B cell (primary cell): ENCODE measurements at regions not wholly inside any gene's neighbourhood (a gene's known extent, or its start where the extent isn't known, plus 50 kb on each side); places are given as distances from the start of the nearest gene placed in this dataset.

ENCODE experiments used
- ATAC-seq: fragments of 200-7000 bp; cut with Tn5 transposase; one replicate; pipeline ENCODE4 v1.10.0; 2021; ENCODE audit warnings: low read depth, mild to moderate bottlenecking, moderate number of reproducible peaks, moderate library complexity
- CTCF ChIA-PET: fragments of 350-600 bp; sonication (Branson Sonifier 250); formaldehyde crosslinking; loops from one replicate; lab custom pipeline; 2021; ENCODE audit warnings: antibody characterized with exemption, inconsistent platforms; lab: Charles Lee
- POLR2A ChIA-PET: fragments of 350-600 bp; sonication (Branson Sonifier 250); formaldehyde crosslinking; loops from one replicate; lab custom pipeline; 2021; ENCODE audit warnings: antibody characterized with exemption; lab: Charles Lee
- DNase-seq: peaks from one replicate; pipeline ENCODE4 v3.0.0; 2013
- H2AFZ ChIP-seq: 2 replicates; pipeline ENCODE4 v1.6.1; 2012; ENCODE audit warnings: mild to moderate bottlenecking, low read depth, low read length; ENCODE audit not compliant: insufficient read depth, poor library complexity, severe bottlenecking
- H3K27ac ChIP-seq, 2 donors: 1 replicate in 1 of 2; 2 replicates in 1 of 2; pipeline ENCODE4 v1.5.1; 2012 to 2013; ENCODE audit warnings: low read length in 2 of 2, mild to moderate bottlenecking in 2 of 2, moderate library complexity in 1 of 2
- H3K27me3 ChIP-seq, 4 experiments: fragments of 200-600 bp in 1 of 4; sonication (generic) in 1 of 4; replicated peaks in 1 of 4; 1 replicate in 2 of 4; 2 replicates in 2 of 4; pipeline versions ENCODE4 v1.6.1 to v1.7.0; 2013 to 2016; ENCODE audit warnings: low read length in 3 of 4, mild to moderate bottlenecking in 2 of 4, mixed read lengths in 1 of 4, moderate library complexity in 1 of 4; ENCODE audit not compliant: insufficient read depth in 4 of 4, control insufficient read depth in 3 of 4; ENCODE audit errors: control extremely low read depth in 1 of 4
- H3K36me3 ChIP-seq, 2 experiments: replicated peaks in 1 of 2; 1 replicate in 1 of 2; 2 replicates in 1 of 2; pipeline versions ENCODE4 v1.6.1 to v1.7.1; 2013; ENCODE audit warnings: low read length in 1 of 2; ENCODE audit not compliant: insufficient read depth in 2 of 2, control insufficient read depth in 1 of 2; ENCODE audit errors: control extremely low read depth in 1 of 2, extremely low read depth in 1 of 2
- H3K4me1 ChIP-seq, 2 donors: fragments of 200-600 bp in 1 of 2; sonication (generic) in 1 of 2; 1 replicate in 1 of 2; 2 replicates in 1 of 2; pipeline versions ENCODE4 v1.5.1 to v1.6.1; 2013 to 2017; ENCODE audit warnings: low read length in 2 of 2; ENCODE audit not compliant: control insufficient read depth in 2 of 2, insufficient read depth in 2 of 2
- H3K4me2 ChIP-seq: replicated peaks from 2 replicates; pipeline ENCODE3; 2012; ENCODE audit warnings: mild to moderate bottlenecking, low read depth, low read length; ENCODE audit not compliant: poor library complexity, severe bottlenecking
- H3K4me3 ChIP-seq, 5 experiments: fragments of 200-600 bp in 1 of 5; sonication (generic) in 1 of 5; 1 replicate in 3 of 5; 2 replicates in 2 of 5; pipeline versions ENCODE4 v1.5.1 to v1.7.0; 2011 to 2016; ENCODE audit warnings: low read length in 4 of 5, mild to moderate bottlenecking in 4 of 5, low read depth in 2 of 5, control low read depth in 1 of 5, moderate library complexity in 1 of 5; ENCODE audit not compliant: insufficient read depth in 1 of 5; ENCODE audit errors: control extremely low read depth in 1 of 5, extremely low read depth in 1 of 5
- H3K79me2 ChIP-seq: fragments of 200-600 bp; sonication (generic); one replicate; pipeline ENCODE4 v1.6.0; 2016; ENCODE audit warnings: low read length; ENCODE audit not compliant: control insufficient read depth, insufficient read depth
- H3K9ac ChIP-seq: fragments of 200-600 bp; sonication (generic); 2 replicates; pipeline ENCODE4 v1.6.1; 2017; ENCODE audit warnings: mild to moderate bottlenecking, low read length, moderate library complexity
- H3K9me3 ChIP-seq, 3 donors: one replicate each; pipeline versions ENCODE4 v1.6.1 to v1.7.1; 2013; ENCODE audit warnings: low read length in 2 of 3; ENCODE audit not compliant: control insufficient read depth in 2 of 3, insufficient read depth in 1 of 3; ENCODE audit errors: control extremely low read depth in 1 of 3
- H4K20me1 ChIP-seq: 2 replicates; pipeline ENCODE4 v1.6.0; 2012; ENCODE audit warnings: mild to moderate bottlenecking, low read length; ENCODE audit not compliant: insufficient read depth, control insufficient read depth, poor library complexity, severe bottlenecking
- H3K27ac Mint-ChIP-seq: one replicate; pipeline ENCODE4 v1.8.0; 2021; ENCODE audit warnings: mixed read lengths
- H3K27me3 Mint-ChIP-seq: one replicate; pipeline ENCODE4 v1.8.0; 2021; ENCODE audit warnings: mixed read lengths
- H3K4me1 Mint-ChIP-seq: one replicate; pipeline ENCODE4 v1.8.0; 2021; ENCODE audit warnings: mixed read lengths
- H3K4me3 Mint-ChIP-seq: one replicate; pipeline ENCODE4 v1.8.0; 2021; ENCODE audit warnings: mixed read lengths
- H3K9me3 Mint-ChIP-seq: one replicate; pipeline ENCODE4 v1.8.0; 2022; ENCODE audit warnings: mixed read lengths; ENCODE audit not compliant: insufficient read depth
- EZH2 ChIP-seq: IDR thresholded peaks from 2 replicates; pipeline ENCODE4 v1.6.1; 2012; ENCODE audit warnings: borderline replicate concordance, low read depth, mild to moderate bottlenecking, moderate library complexity, low read length; ENCODE audit not compliant: insufficient read depth, poor library complexity, severe bottlenecking
- WGBS: methylation state at CpG from one replicate; pipeline ENCODE4 v1.1.5; 2013; ENCODE audit warnings: missing lambda C conversion rate; ENCODE audit not compliant: insufficient coverage; 5-methylcytosine and 5-hydroxymethylcytosine counted together
- intact Hi-C: fragments of 100-400 bp; cut with micrococcal nuclease; formaldehyde crosslinking; loops from one replicate; pipeline ENCODE4 v1.10.0; 2022
- TF ChIP-seq, protein P1 (sequence below): fragments of 200-600 bp; IDR thresholded peaks from one replicate; pipeline ENCODE4 v1.8.0; 2022; ENCODE audit warnings: antibody characterized with exemption, mild to moderate bottlenecking

DNA sequence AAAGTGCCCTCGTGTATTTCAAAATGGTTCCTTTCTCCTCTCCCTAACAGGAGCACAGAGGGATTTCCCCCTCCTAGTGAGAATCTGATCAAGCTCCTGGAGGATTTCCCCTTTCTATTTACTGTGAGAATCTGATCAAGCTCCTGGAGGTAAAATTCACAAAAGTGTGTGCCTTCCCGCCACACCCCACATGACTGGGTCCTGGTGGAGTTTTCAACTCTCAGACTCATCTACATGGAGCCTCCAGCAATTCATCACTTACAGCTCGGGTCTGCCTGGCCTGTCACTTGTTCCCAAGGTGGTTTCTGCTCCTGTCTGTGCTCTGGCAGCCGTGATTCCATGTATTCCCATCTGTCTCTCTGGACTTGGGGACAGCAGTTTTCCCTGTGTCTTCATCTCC is 590.7 kb downstream of the FBXO15 start:
- Histone ChIP-seq H3K27me3 (no peaks in the 10 kb centered on the region), H3K9ac (no peak overlapping the region), H2AFZ (no peak overlapping the region), H3K27ac (no peak overlapping the region), H3K4me1 (no peaks in the 10 kb centered on the region), H3K4me2 (no peak overlapping the region), H3K36me3 (no peaks in the 10 kb centered on the region), H3K79me2 (no peaks in the 10 kb centered on the region), H3K9me3 (no peaks in the 10 kb centered on the region), H3K4me3 (no peak overlapping the region), H4K20me1 (no peaks in the 10 kb centered on the region)
- no peak overlapping the region for H3K4me3 Mint-ChIP-seq
- intact Hi-C loops, result no loop called here
- DNase-seq (no peak), ATAC-seq (no peak)
- WGBS, result 60% methylated on average over 2 of the region's 4 CpGs
- ChIA-PET POLR2A (no interaction called here), CTCF (no interaction called here)
- H3K9me3 Mint-ChIP-seq, result no peaks in the 10 kb centered on the region
- no peak for TF ChIP-seq EZH2
- TF ChIP-seq, protein P1, sequence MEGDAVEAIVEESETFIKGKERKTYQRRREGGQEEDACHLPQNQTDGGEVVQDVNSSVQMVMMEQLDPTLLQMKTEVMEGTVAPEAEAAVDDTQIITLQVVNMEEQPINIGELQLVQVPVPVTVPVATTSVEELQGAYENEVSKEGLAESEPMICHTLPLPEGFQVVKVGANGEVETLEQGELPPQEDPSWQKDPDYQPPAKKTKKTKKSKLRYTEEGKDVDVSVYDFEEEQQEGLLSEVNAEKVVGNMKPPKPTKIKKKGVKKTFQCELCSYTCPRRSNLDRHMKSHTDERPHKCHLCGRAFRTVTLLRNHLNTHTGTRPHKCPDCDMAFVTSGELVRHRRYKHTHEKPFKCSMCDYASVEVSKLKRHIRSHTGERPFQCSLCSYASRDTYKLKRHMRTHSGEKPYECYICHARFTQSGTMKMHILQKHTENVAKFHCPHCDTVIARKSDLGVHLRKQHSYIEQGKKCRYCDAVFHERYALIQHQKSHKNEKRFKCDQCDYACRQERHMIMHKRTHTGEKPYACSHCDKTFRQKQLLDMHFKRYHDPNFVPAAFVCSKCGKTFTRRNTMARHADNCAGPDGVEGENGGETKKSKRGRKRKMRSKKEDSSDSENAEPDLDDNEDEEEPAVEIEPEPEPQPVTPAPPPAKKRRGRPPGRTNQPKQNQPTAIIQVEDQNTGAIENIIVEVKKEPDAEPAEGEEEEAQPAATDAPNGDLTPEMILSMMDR, result no peak
- H3K4me1 Mint-ChIP-seq, result no peaks in the 10 kb centered on the region
- no peak overlapping the region for H3K27ac Mint-ChIP-seq
- H3K27me3 Mint-ChIP-seq, result no peaks in the 10 kb centered on the region

DNA sequence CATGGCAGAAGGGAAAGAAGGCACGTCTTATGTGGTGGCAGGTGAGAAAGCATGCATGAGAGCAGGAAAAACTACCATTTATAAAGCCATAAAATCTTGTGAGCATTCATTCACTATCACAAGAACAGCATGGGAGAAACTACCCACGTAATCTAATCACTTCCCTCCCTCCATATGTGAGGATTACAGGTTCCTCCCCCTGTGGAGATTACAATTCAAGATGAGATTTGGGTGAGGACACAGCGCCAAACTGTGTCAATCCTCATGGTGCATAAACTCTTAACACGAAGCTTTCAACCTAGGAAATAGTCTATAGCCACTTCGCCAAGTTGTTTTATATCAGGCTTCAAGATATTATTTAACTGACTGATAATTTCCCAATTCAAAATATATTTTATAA is 595.5 kb downstream of the FBXO15 start:
- no peak for ATAC-seq
- WGBS, result no CpG with 5 or more reads among the region's 5 CpGs
- no peak overlapping the region for H3K27ac ChIP-seq
- Mint-ChIP-seq H3K27ac (no peak overlapping the region), H3K4me1 (no peaks in the 10 kb centered on the region), H3K4me3 (no peak overlapping the region), H3K9me3 (no peaks in the 10 kb centered on the region), H3K27me3 (no peaks in the 10 kb centered on the region)
- H3K4me3 ChIP-seq, result no peak overlapping the region
- intact Hi-C loops, result no loop called here
- no peaks in the 10 kb centered on the region for H3K79me2 ChIP-seq
- DNase-seq, result no peak
- H4K20me1 ChIP-seq, result no peaks in the 10 kb centered on the region
- H3K27me3 ChIP-seq, result no peaks in the 10 kb centered on the region
- no peaks in the 10 kb centered on the region for H3K4me1 ChIP-seq
- TF ChIP-seq, protein P1, result no peak
- no peak for TF ChIP-seq EZH2
- no peak overlapping the region for H3K9ac ChIP-seq
- H2AFZ ChIP-seq, result no peak overlapping the region
- ChIA-PET CTCF (no interaction called here), POLR2A (no interaction called here)
- no peaks in the 10 kb centered on the region for H3K9me3 ChIP-seq
- no peaks in the 10 kb centered on the region for H3K36me3 ChIP-seq
- H3K4me2 ChIP-seq, result no peak overlapping the region
